H1 (cell line): ENCODE measurements at regions not wholly inside any gene's neighbourhood (a gene's known extent, or its start where the extent isn't known, plus 50 kb on each side); places are given as distances from the start of the nearest gene placed in this dataset.

Source experiments
- CTCF ChIA-PET: fragments of 300-600 bp; sonication (Branson Sonifier 250); formaldehyde crosslinking; loops from one replicate; lab custom pipeline; 2021; ENCODE audit not compliant: partially characterized antibody; lab: Charles Lee
- POLR2A ChIA-PET: fragments of 300-600 bp; sonication (Branson Sonifier 250); formaldehyde crosslinking; loops from one replicate; lab custom pipeline; 2021; ENCODE audit warnings: inconsistent platforms; ENCODE audit not compliant: partially characterized antibody; lab: Charles Lee
- DNase-seq, 2 experiments: peaks; one replicate each; pipeline versions ENCODE4 v3.0.0 to v3.0.0-alpha.2; 2010 to 2022; ENCODE audit warnings: low spot score in 2 of 2, low read depth in 1 of 2, mixed read lengths in 1 of 2
- FAIRE-seq: peaks from 2 replicates; lab custom pipeline; 2011; peaks lifted over from hg19 to GRCh38; lab: Jason Lieb, UNC
- H2AFZ ChIP-seq: 2 replicates; pipeline ENCODE4 v1.8.1; 2012; ENCODE audit warnings: low read length, inconsistent platforms
- H2AK5ac ChIP-seq: 2 replicates; pipeline ENCODE4 v1.6.1; 2013; ENCODE audit warnings: low read depth, low read length
- H2BK120ac ChIP-seq: replicated peaks from 2 replicates; pipeline ENCODE3; 2013; ENCODE audit warnings: low read depth, low read length, inconsistent platforms
- H2BK12ac ChIP-seq: 2 replicates; pipeline ENCODE4 v1.6.1; 2013; ENCODE audit warnings: low read depth, low read length
- H2BK15ac ChIP-seq: 2 replicates; pipeline ENCODE4 v1.6.1; 2013; ENCODE audit warnings: low read length
- H2BK20ac ChIP-seq: 2 replicates; pipeline ENCODE4 v1.6.1; 2013; ENCODE audit warnings: low read length
- H2BK5ac ChIP-seq: 2 replicates; pipeline ENCODE4 v1.6.1; 2013; ENCODE audit warnings: low read depth, low read length
- H3K14ac ChIP-seq: 2 replicates; pipeline ENCODE4 v1.6.1; 2013; ENCODE audit warnings: inconsistent platforms; ENCODE audit not compliant: insufficient read length
- H3K18ac ChIP-seq: 2 replicates; pipeline ENCODE4 v1.6.1; 2013; ENCODE audit warnings: low read length; ENCODE audit errors: extremely low read depth
- H3K23ac ChIP-seq: 2 replicates; pipeline ENCODE4 v1.6.1; 2013; ENCODE audit warnings: inconsistent platforms; ENCODE audit not compliant: insufficient read length
- H3K23me2 ChIP-seq: 2 replicates; pipeline ENCODE4 v1.6.1; 2013; ENCODE audit warnings: low read depth, low read length
- H3K27ac ChIP-seq: 2 replicates; pipeline ENCODE4 v1.6.1; 2011; ENCODE audit warnings: low read depth, low read length, inconsistent platforms
- H3K27me3 ChIP-seq, 4 experiments: replicated peaks in 1 of 4; 1 replicate in 1 of 4; 2 replicates in 3 of 4; pipeline versions ENCODE4 v1.6.1 to v1.8.1; 2011 to 2013; ENCODE audit warnings: low read length in 3 of 4, mild to moderate bottlenecking in 3 of 4, inconsistent platforms in 2 of 4, mixed read lengths in 2 of 4, moderate library complexity in 1 of 4; ENCODE audit not compliant: control insufficient read depth in 3 of 4, insufficient read depth in 3 of 4; ENCODE audit errors: extremely low read depth in 1 of 4
- H3K36me3 ChIP-seq, 4 experiments: 2 replicates each; pipeline versions ENCODE4 v1.6.1 to v1.8.1; 2011 to 2013; ENCODE audit warnings: mild to moderate bottlenecking in 4 of 4, low read length in 3 of 4, moderate library complexity in 2 of 4, control low read depth in 1 of 4, inconsistent platforms in 1 of 4; ENCODE audit not compliant: insufficient read depth in 4 of 4, control insufficient read depth in 2 of 4
- H3K4ac ChIP-seq: replicated peaks from 2 replicates; pipeline ENCODE3; 2013; ENCODE audit warnings: low read length, low read depth, mixed read lengths, inconsistent platforms; ENCODE audit not compliant: insufficient read length
- H3K4me1 ChIP-seq, 4 experiments: replicated peaks in 1 of 4; 1 replicate in 1 of 4; 2 replicates in 3 of 4; pipeline versions ENCODE4 v1.6.1 to v1.8.1; 2011 to 2013; ENCODE audit warnings: low read length in 3 of 4, inconsistent platforms in 2 of 4, mixed read lengths in 1 of 4; ENCODE audit not compliant: insufficient read depth in 4 of 4, control insufficient read depth in 3 of 4
- H3K4me2 ChIP-seq, 2 experiments: 2 replicates each; pipeline versions ENCODE4 v1.6.1 to v1.8.1; 2011 to 2013; ENCODE audit warnings: low read depth in 2 of 2, low read length in 2 of 2, control low read depth in 1 of 2, inconsistent platforms in 1 of 2, mild to moderate bottlenecking in 1 of 2; ENCODE audit not compliant: insufficient read depth in 1 of 2
- H3K4me3 ChIP-seq, 4 experiments: fragments of 200-600, 300-600 bp in 1 of 4; sonication (generic), shearing (Covaris generic), sonication (Bioruptor Twin) in 1 of 4; 2 replicates each; pipeline versions ENCODE4 v1.5.1 to v1.8.1; 2011 to 2016; ENCODE audit warnings: low read length in 4 of 4, low read depth in 3 of 4, control low read depth in 2 of 4, inconsistent platforms in 2 of 4, mild to moderate bottlenecking in 2 of 4, mixed read lengths in 1 of 4, moderate library complexity in 1 of 4; ENCODE audit not compliant: insufficient read depth in 2 of 4; ENCODE audit errors: extremely low read depth in 1 of 4
- H3K56ac ChIP-seq: replicated peaks from 2 replicates; pipeline ENCODE3; 2013; ENCODE audit warnings: low read depth, mild to moderate bottlenecking, mixed read lengths, low read length, inconsistent platforms; ENCODE audit not compliant: insufficient read length
- H3K79me1 ChIP-seq: 2 replicates; pipeline ENCODE4 v1.6.1; 2013; ENCODE audit warnings: low read depth, low read length, control low read depth
- H3K79me2 ChIP-seq, 2 experiments: 2 replicates each; pipeline versions ENCODE4 v1.6.1 to v1.8.1; 2012 to 2013; ENCODE audit warnings: low read length in 2 of 2, mild to moderate bottlenecking in 2 of 2, inconsistent platforms in 1 of 2; ENCODE audit not compliant: insufficient read depth in 2 of 2, control insufficient read depth in 1 of 2
- H3K9ac ChIP-seq, 4 experiments: replicated peaks in 1 of 4; 1 replicate in 1 of 4; 2 replicates in 3 of 4; pipeline versions ENCODE4 v1.6.1 to v1.8.1; 2011 to 2013; ENCODE audit warnings: low read depth in 3 of 4, low read length in 3 of 4, control low read depth in 2 of 4, mild to moderate bottlenecking in 2 of 4, moderate library complexity in 2 of 4, inconsistent platforms in 1 of 4; ENCODE audit errors: extremely low read depth in 1 of 4
- H3K9me3 ChIP-seq, 2 experiments: 2 replicates each; pipeline versions ENCODE4 v1.6.1 to v1.8.1; 2012 to 2013; ENCODE audit warnings: mild to moderate bottlenecking in 2 of 2, moderate library complexity in 2 of 2, control low read depth in 1 of 2, inconsistent platforms in 1 of 2, low read depth in 1 of 2, low read length in 1 of 2, mixed read lengths in 1 of 2; ENCODE audit not compliant: insufficient read depth in 2 of 2
- H4K20me1 ChIP-seq, 2 experiments: replicated peaks in 1 of 2; 2 replicates each; pipeline versions ENCODE3 to v1.8.1; 2011 to 2013; ENCODE audit warnings: inconsistent platforms in 2 of 2, low read length in 2 of 2, mild to moderate bottlenecking in 1 of 2; ENCODE audit not compliant: insufficient read depth in 2 of 2, control insufficient read depth in 1 of 2
- H4K5ac ChIP-seq: 2 replicates; pipeline ENCODE4 v1.6.1; 2013; ENCODE audit warnings: low read length, low read depth, mixed read lengths, inconsistent platforms; ENCODE audit not compliant: insufficient read length
- H4K8ac ChIP-seq: 2 replicates; pipeline ENCODE4 v1.8.0; 2013; ENCODE audit warnings: mild to moderate bottlenecking, moderate library complexity, low read length, inconsistent platforms; ENCODE audit not compliant: insufficient read depth; ENCODE audit errors: extremely low read depth
- H4K91ac ChIP-seq: replicated peaks from 2 replicates; pipeline ENCODE3; 2013; ENCODE audit warnings: low read length, mixed read lengths, inconsistent platforms; ENCODE audit not compliant: insufficient read length
- ATF3 ChIP-seq: IDR thresholded peaks from 2 replicates; pipeline ENCODE4 v1.6.1; 2011; ENCODE audit warnings: low read depth, mild to moderate bottlenecking, low read length; ENCODE audit not compliant: insufficient read depth
- POLR2A ChIP-seq, 2 experiments: IDR thresholded peaks; 1 replicate in 1 of 2; 2 replicates in 1 of 2; pipeline ENCODE4 v1.6.1; 2011; ENCODE audit warnings: low read depth in 2 of 2, low read length in 2 of 2, mild to moderate bottlenecking in 2 of 2; ENCODE audit errors: control extremely low read depth in 1 of 2
- POLR2AphosphoS5 ChIP-seq: IDR thresholded peaks from 2 replicates; pipeline ENCODE4 v1.6.1; 2011; ENCODE audit warnings: low read depth, low read length
- TAF7 ChIP-seq: optimal IDR thresholded peaks from 2 replicates; pipeline ENCODE3; 2011; ENCODE audit warnings: low read depth, mild to moderate bottlenecking, inconsistent platforms, low read length, moderate library complexity, borderline replicate concordance
- WGBS, 2 experiments: shearing (Covaris generic) in 1 of 2; methylation state at CpG; one replicate each; pipeline versions ENCODE4 v1.1.6 to v1.1.7; 2013 to 2015; ENCODE audit warnings: low lambda C conversion rate in 2 of 2, mixed read lengths in 2 of 2, inconsistent platforms in 1 of 2, low coverage in 1 of 2, missing lambda C conversion rate in 1 of 2; ENCODE audit not compliant: insufficient replicate concordance in 2 of 2, insufficient coverage in 1 of 2, insufficient read length in 1 of 2; ENCODE audit errors: extremely low coverage in 1 of 2, missing lambda C conversion rate in 1 of 2; 5-methylcytosine and 5-hydroxymethylcytosine counted together

- H4K8ac ChIP-seq, result no peak overlapping the region
- H3K27me3 ChIP-seq, result no peaks in the 10 kb centered on the region
- H4K20me1 ChIP-seq, result no peaks in the 10 kb centered on the region
- peak overlapping the region; percentile 27; the same call in 1 of the 2 replicates for H2BK20ac ChIP-seq
- no peak overlapping the region for H3K18ac ChIP-seq
- no peak overlapping the region for H3K4ac ChIP-seq
- H4K91ac ChIP-seq, result no peak overlapping the region
- peaks cover 5% of the 10 kb centered on the region; the same call in 1 of the 2 replicates for H3K23me2 ChIP-seq
- H3K4me1 ChIP-seq, result peaks cover 0 to 5% (median 2%) of the 10 kb centered on the region in 4 experiments; a peak in 3 of 7 replicates
- no peak overlapping the region for H3K14ac ChIP-seq
- peaks cover 0 to 5% of the 10 kb centered on the region in 2 experiments; a peak in 1 of 4 replicates for H3K79me2 ChIP-seq
- no peaks in the 10 kb centered on the region for H3K79me1 ChIP-seq
- H2AK5ac ChIP-seq, result no peak overlapping the region
- no peak for FAIRE-seq
- no peak overlapping the region for H4K5ac ChIP-seq
- no peak overlapping the region for H3K9ac ChIP-seq
- H2BK15ac ChIP-seq, result no peak overlapping the region
- no peaks in the 10 kb centered on the region for H3K36me3 ChIP-seq
- POLR2A ChIA-PET, result interaction anchor here (1.2 to 9.7 kb wide), 5 partner anchors 15 to 1638 kb away, joined by 3 to 477 read pairs (median 9); a partner anchor contains a TSS
- no peaks in the 10 kb centered on the region for H3K9me3 ChIP-seq
- H2BK120ac ChIP-seq, result no peak overlapping the region
- H3K4me3 ChIP-seq, result no peak overlapping the region
- no peak overlapping the region for H2AFZ ChIP-seq
- no peak for DNase-seq
- H3K56ac ChIP-seq, result no peak overlapping the region
- CTCF ChIA-PET, result no interaction called here
- TF ChIP-seq POLR2A (IDR thresholded peaks at IDR 0.05; ENCODE audit: control extremely low read depth in 1 of 2, low read depth in 2 of 2, low read length in 2 of 2) (peak; percentile 40 to 70), POLR2AphosphoS5 (peak; percentile 74), TAF7 (peak; percentile 60), ATF3 (no peak)
- no peak overlapping the region for H2BK12ac ChIP-seq
- no peak overlapping the region for H3K27ac ChIP-seq
- 88% methylated on average over 5 of the region's 5 CpGs; no CpG with 5 or more reads in 1 of the 2 experiments for WGBS, 2 experiments
- H2BK5ac ChIP-seq, result peak overlapping the region; percentile 45; the same call in 1 of the 2 replicates
- H3K23ac ChIP-seq, result no peak overlapping the region
- no peak overlapping the region for H3K4me2 ChIP-seq
Observed at GRCh38 chr6:26231006-26231587, 133.9 kb upstream of the BTN3A2 start.
